Astrocyte (in vitro differentiated cells and primary cell): ENCODE measurements at regions not wholly inside any gene's neighbourhood (a gene's known extent, or its start where the extent isn't known, plus 50 kb on each side); places are given as distances from the start of the nearest gene placed in this dataset.

Source experiments
- DNase-seq: peaks from one replicate; pipeline ENCODE4 v3.0.0-alpha.2; 2010; ENCODE audit warnings: low read depth
- FAIRE-seq: peaks from 2 replicates; lab custom pipeline; 2011; peaks lifted over from hg19 to GRCh38; lab: Jason Lieb, UNC
- H2AFZ ChIP-seq: 2 replicates; pipeline ENCODE4 v1.6.0; 2012; ENCODE audit warnings: low read depth, low read length, inconsistent platforms
- H3K27ac ChIP-seq: 2 replicates; pipeline ENCODE4 v1.5.1; 2011; ENCODE audit warnings: low read depth, low read length, inconsistent platforms
- H3K27me3 ChIP-seq: 2 replicates; pipeline ENCODE4 v1.6.0; 2011; ENCODE audit warnings: low read length, inconsistent platforms; ENCODE audit not compliant: insufficient read depth
- H3K36me3 ChIP-seq: 2 replicates; pipeline ENCODE4 v1.5.1; 2011; ENCODE audit warnings: low read length, inconsistent platforms; ENCODE audit not compliant: insufficient read depth
- H3K4me1 ChIP-seq: 2 replicates; pipeline ENCODE4 v1.5.1; 2011; ENCODE audit warnings: low read length, inconsistent platforms; ENCODE audit not compliant: insufficient read depth
- H3K4me2 ChIP-seq: 2 replicates; pipeline ENCODE4 v1.6.0; 2012; ENCODE audit warnings: low read length, inconsistent platforms
- H3K4me3 ChIP-seq: 2 replicates; pipeline ENCODE4 v1.5.1; 2011; ENCODE audit warnings: low read depth, mild to moderate bottlenecking, low read length, inconsistent platforms; ENCODE audit not compliant: insufficient read depth
- H3K79me2 ChIP-seq: 2 replicates; pipeline ENCODE4 v1.6.0; 2012; ENCODE audit warnings: mild to moderate bottlenecking, low read length, inconsistent platforms; ENCODE audit not compliant: insufficient read depth
- H3K9ac ChIP-seq: 2 replicates; pipeline ENCODE4 v1.6.0; 2012; ENCODE audit warnings: mild to moderate bottlenecking, low read length, inconsistent platforms
- H3K9me3 ChIP-seq: 2 replicates; pipeline ENCODE4 v1.5.1; 2012; ENCODE audit warnings: low read depth, mild to moderate bottlenecking, low read length, inconsistent platforms; ENCODE audit not compliant: insufficient read depth
- H4K20me1 ChIP-seq: 2 replicates; pipeline ENCODE4 v1.6.0; 2012; ENCODE audit warnings: low read length, inconsistent platforms; ENCODE audit not compliant: insufficient read depth
- H3K27ac Mint-ChIP-seq: one replicate; pipeline ENCODE4 v1.8.0; 2021; ENCODE audit warnings: mild to moderate bottlenecking, mixed read lengths; ENCODE audit not compliant: unreplicated experiment
- H3K27me3 Mint-ChIP-seq: one replicate; pipeline ENCODE4 v1.8.0; 2021; ENCODE audit warnings: low read depth, mixed read lengths; ENCODE audit not compliant: unreplicated experiment
- H3K36me3 Mint-ChIP-seq: one replicate; pipeline ENCODE4 v1.8.0; 2021; ENCODE audit warnings: low read depth, mixed read lengths; ENCODE audit not compliant: unreplicated experiment
- H3K4me1 Mint-ChIP-seq: one replicate; pipeline ENCODE4 v1.8.0; 2021; ENCODE audit warnings: low read depth, mixed read lengths; ENCODE audit not compliant: unreplicated experiment
- H3K4me3 Mint-ChIP-seq: one replicate; pipeline ENCODE4 v1.8.0; 2021; ENCODE audit warnings: mild to moderate bottlenecking, moderate library complexity, mixed read lengths; ENCODE audit not compliant: unreplicated experiment
- H3K9me3 Mint-ChIP-seq: one replicate; pipeline ENCODE4 v1.8.0; 2021; ENCODE audit warnings: mild to moderate bottlenecking, mixed read lengths; ENCODE audit not compliant: unreplicated experiment
- CTCF ChIP-seq: IDR thresholded peaks from 2 replicates; pipeline ENCODE4 v1.5.1; 2011; ENCODE audit warnings: low read depth, mild to moderate bottlenecking, inconsistent platforms, low read length, moderate library complexity; ENCODE audit not compliant: insufficient read depth
- EZH2 ChIP-seq: IDR thresholded peaks from 2 replicates; pipeline ENCODE4 v1.6.1; 2012; ENCODE audit warnings: mild to moderate bottlenecking, low read length, inconsistent platforms; ENCODE audit not compliant: insufficient read depth

GRCh38 chr4:111991163-111991562 lies 154.1 kb upstream of the FAM241A start:
- no peak overlapping the region for H3K27ac ChIP-seq
- no peak overlapping the region for H2AFZ ChIP-seq
- no peak overlapping the region for H3K4me3 ChIP-seq
- H3K9me3 ChIP-seq: no peaks in the 10 kb centered on the region
- Mint-ChIP-seq H3K27me3 (no peaks in the 10 kb centered on the region), H3K36me3 (no peaks in the 10 kb centered on the region), H3K4me1 (peaks cover 5% of the 10 kb centered on the region), H3K4me3 (no peak overlapping the region), H3K9me3 (no peaks in the 10 kb centered on the region), H3K27ac (no peak overlapping the region)
- H4K20me1 ChIP-seq: no peaks in the 10 kb centered on the region
- no peak for TF ChIP-seq EZH2
- TF ChIP-seq CTCF: no peak
- H3K79me2 ChIP-seq: no peaks in the 10 kb centered on the region
- no peaks in the 10 kb centered on the region for H3K36me3 ChIP-seq
- DNase-seq (no peak), FAIRE-seq (no peak)
- H3K9ac ChIP-seq: no peak overlapping the region
- H3K4me2 ChIP-seq: no peak overlapping the region
- no peaks in the 10 kb centered on the region for H3K4me1 ChIP-seq
- H3K27me3 ChIP-seq: no peaks in the 10 kb centered on the region

- no peak overlapping the region for H2AFZ ChIP-seq
- H3K27ac ChIP-seq: no peak overlapping the region
- H3K4me3 Mint-ChIP-seq: no peak overlapping the region
- no peaks in the 10 kb centered on the region for H4K20me1 ChIP-seq
- no peak overlapping the region for H3K9ac ChIP-seq
- H3K9me3 ChIP-seq: no peaks in the 10 kb centered on the region
- H3K4me3 ChIP-seq: no peak overlapping the region
- H3K36me3 Mint-ChIP-seq: no peaks in the 10 kb centered on the region
- no peaks in the 10 kb centered on the region for H3K36me3 ChIP-seq
- no peaks in the 10 kb centered on the region for H3K9me3 Mint-ChIP-seq
- no peaks in the 10 kb centered on the region for H3K27me3 ChIP-seq
- H3K79me2 ChIP-seq: no peaks in the 10 kb centered on the region
- peaks cover 5% of the 10 kb centered on the region for H3K4me1 Mint-ChIP-seq
- FAIRE-seq (peak; percentile 32), DNase-seq (peak; percentile 42)
- no peak overlapping the region for H3K4me2 ChIP-seq
- no peak overlapping the region for H3K27ac Mint-ChIP-seq
- H3K4me1 ChIP-seq: no peaks in the 10 kb centered on the region
- no peaks in the 10 kb centered on the region for H3K27me3 Mint-ChIP-seq
- TF ChIP-seq EZH2 (no peak), CTCF (no peak)
These were observed 153.5 kb upstream of the FAM241A start for GRCh38 chr4:111991797-111992196.

- Histone ChIP-seq H3K79me2 (no peaks in the 10 kb centered on the region), H3K36me3 (no peaks in the 10 kb centered on the region), H3K27me3 (no peaks in the 10 kb centered on the region), H3K9ac (no peak overlapping the region), H2AFZ (no peak overlapping the region), H3K4me1 (no peaks in the 10 kb centered on the region), H3K9me3 (no peaks in the 10 kb centered on the region), H4K20me1 (no peaks in the 10 kb centered on the region), H3K27ac (no peak overlapping the region), H3K4me2 (no peak overlapping the region), H3K4me3 (no peak overlapping the region)
- DNase-seq (no peak), FAIRE-seq (no peak)
- no peak overlapping the region for H3K4me3 Mint-ChIP-seq
- TF ChIP-seq CTCF: no peak
- TF ChIP-seq EZH2: no peak
- H3K4me1 Mint-ChIP-seq: peaks cover 5% of the 10 kb centered on the region
- no peaks in the 10 kb centered on the region for H3K36me3 Mint-ChIP-seq
- peak overlapping the region; percentile 8 for H3K27ac Mint-ChIP-seq
- H3K27me3 Mint-ChIP-seq: no peaks in the 10 kb centered on the region
- H3K9me3 Mint-ChIP-seq: no peaks in the 10 kb centered on the region
These were observed 152.7 kb upstream of the FAM241A start for GRCh38 chr4:111992351-111993168.
